Hematopoietic multipotent progenitor cell treated with erythropoietin and hydrocortisone succinate and interleukin-3 and kit ligand, for 4 days (in vitro differentiated cells): ENCODE measurements at regions not wholly inside any gene's neighbourhood (a gene's known extent, or its start where the extent isn't known, plus 50 kb on each side); places are given as distances from the start of the nearest gene placed in this dataset.

Source experiments
- DNase-seq: peaks from one replicate; pipeline ENCODE4 v3.0.0-alpha.2; 2015

GRCh38 chr7:97470726-97471125, 261.2 kb upstream of the TAC1 start:
- DNase-seq, result no peak

- DNase-seq, result no peak
Observed at GRCh38 chr7:97471491-97471890, 260.4 kb upstream of the TAC1 start.

- DNase-seq, result no peak
Observed at GRCh38 chr7:97479740-97480290, 252.1 kb upstream of the TAC1 start.

- no peak for DNase-seq
Observed at GRCh38 chr7:97480772-97481390, 251.0 kb upstream of the TAC1 start.

GRCh38 chr7:97495487-97495886, 236.4 kb upstream of the TAC1 start:
- no peak for DNase-seq

- DNase-seq, result peak; percentile 51
Observed at GRCh38 chr7:97499204-97499603, 232.7 kb upstream of the TAC1 start.

GRCh38 chr7:97503367-97504094, 228.4 kb upstream of the TAC1 start:
- DNase-seq, result no peak

GRCh38 chr7:97506728-97507127, 225.2 kb upstream of the TAC1 start:
- no peak for DNase-seq

GRCh38 chr7:97512441-97513207, 219.3 kb upstream of the TAC1 start:
- DNase-seq, result no peak

GRCh38 chr7:97513326-97513725, 218.6 kb upstream of the TAC1 start:
- DNase-seq, result no peak

GRCh38 chr7:97541188-97541587, 190.7 kb upstream of the TAC1 start:
- no peak for DNase-seq

- DNase-seq, result no peak
Observed at GRCh38 chr7:97555857-97556421, 175.9 kb upstream of the TAC1 start.

GRCh38 chr7:97565665-97566064, 166.2 kb upstream of the TAC1 start:
- DNase-seq, result no peak

- no peak for DNase-seq
Observed at GRCh38 chr7:97573065-97573464, 158.8 kb upstream of the TAC1 start.

- no peak for DNase-seq
Observed at GRCh38 chr7:97576043-97576442, 155.8 kb upstream of the TAC1 start.

GRCh38 chr7:97578225-97578624, 153.7 kb upstream of the TAC1 start:
- DNase-seq, result no peak

GRCh38 chr7:97580205-97580604, 151.7 kb upstream of the TAC1 start:
- DNase-seq, result no peak

GRCh38 chr7:97595439-97595838, 136.4 kb upstream of the TAC1 start:
- no peak for DNase-seq

- DNase-seq, result no peak
Observed at GRCh38 chr7:97601931-97602457, 129.9 kb upstream of the TAC1 start.

GRCh38 chr7:97620495-97620894, 111.4 kb upstream of the TAC1 start:
- no peak for DNase-seq

GRCh38 chr7:97623333-97623732, 108.6 kb upstream of the TAC1 start:
- DNase-seq, result no peak

- no peak for DNase-seq
Observed at GRCh38 chr7:97630116-97630515, 101.8 kb upstream of the TAC1 start.

- no peak for DNase-seq
Observed at GRCh38 chr7:97635622-97636021, 96.3 kb upstream of the TAC1 start.
